GM10266 (cell line): ENCODE measurements at regions not wholly inside any gene's neighbourhood (a gene's known extent, or its start where the extent isn't known, plus 50 kb on each side); places are given as distances from the start of the nearest gene placed in this dataset.

Experiments
- DNase-seq: peaks from one replicate; pipeline ENCODE4 v3.0.0; 2012; ENCODE audit errors: extremely low spot score
- CTCF ChIP-seq: IDR thresholded peaks from 2 replicates; pipeline ENCODE4 v1.5.1; 2012; ENCODE audit warnings: mild to moderate bottlenecking, low read depth; ENCODE audit not compliant: control insufficient read depth, insufficient read depth; ENCODE audit errors: missing control alignments

GRCh38 chr16:73213732-73214455, 166.0 kb upstream of the ZFHX3 start:
- no peak for TF ChIP-seq CTCF
- no peak for DNase-seq

DNA sequence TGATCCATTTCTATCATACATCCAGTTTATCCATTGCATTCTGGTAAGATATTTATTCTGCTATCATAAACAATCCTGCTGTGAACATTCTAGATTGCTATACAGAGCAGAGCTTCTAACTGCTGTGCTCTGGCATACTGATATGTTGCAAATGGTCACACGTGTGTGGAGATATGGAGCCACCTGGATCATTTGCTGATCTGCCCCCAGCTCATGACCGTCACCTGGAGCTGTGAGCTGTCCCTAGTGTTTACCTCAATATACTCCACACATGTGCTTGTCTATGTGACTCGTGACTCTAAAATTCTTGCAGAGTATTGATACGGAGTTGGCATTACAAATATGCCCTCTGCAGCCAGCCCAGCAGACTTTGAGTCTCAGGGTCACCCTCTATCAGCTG, 164.5 kb upstream of the ZFHX3 start:
- no peak for DNase-seq
- no peak for TF ChIP-seq CTCF

- no peak for TF ChIP-seq CTCF
- no peak for DNase-seq
These were observed 162.8 kb upstream of the ZFHX3 start for GRCh38 chr16:73210686-73211085.

- no peak for DNase-seq
- no peak for TF ChIP-seq CTCF
These were observed 162.2 kb upstream of the ZFHX3 start for GRCh38 chr16:73210084-73210483.

DNA sequence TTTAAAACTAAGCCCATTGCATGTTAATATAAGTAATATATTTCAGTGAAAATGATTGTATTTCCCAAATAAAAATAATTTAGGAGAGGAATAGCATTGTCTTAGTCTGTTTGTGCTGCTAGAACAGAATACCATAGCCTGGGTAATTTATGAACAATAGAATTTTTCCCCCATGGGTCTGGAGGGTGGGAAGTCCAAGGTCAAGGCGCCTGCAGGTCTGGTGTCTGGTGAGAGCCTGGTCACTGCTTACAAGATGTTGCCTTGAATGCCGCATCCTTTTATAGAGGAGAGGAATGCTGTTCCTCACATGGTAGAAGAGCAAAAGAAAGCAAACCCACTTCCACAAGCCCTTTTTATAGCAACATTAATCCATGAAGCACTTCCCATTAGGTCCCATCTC, 161.3 kb upstream of the ZFHX3 start:
- no peak for DNase-seq
- no peak for TF ChIP-seq CTCF

- DNase-seq = no peak
- TF ChIP-seq CTCF = no peak
These were observed 158.3 kb upstream of the ZFHX3 start for GRCh38 chr16:73206151-73206707.

- no peak for DNase-seq
- TF ChIP-seq CTCF = no peak
These were observed 157.4 kb upstream of the ZFHX3 start for GRCh38 chr16:73205153-73205886.
